Kidney epithelial cell (primary cell): ENCODE measurements at regions not wholly inside any gene's neighbourhood (a gene's known extent, or its start where the extent isn't known, plus 50 kb on each side); places are given as distances from the start of the nearest gene placed in this dataset.

Source experiments
- DNase-seq: peaks from one replicate; pipeline ENCODE4 v3.0.0-alpha.2; 2010; ENCODE audit warnings: low read depth
- H3K27me3 ChIP-seq: 2 replicates; pipeline ENCODE4 v1.6.0; 2011; ENCODE audit warnings: low read length; ENCODE audit not compliant: control insufficient read depth, insufficient read depth
- H3K36me3 ChIP-seq: 2 replicates; pipeline ENCODE4 v1.5.1; 2011; ENCODE audit warnings: low read length; ENCODE audit not compliant: control insufficient read depth, insufficient read depth
- H3K4me3 ChIP-seq: 2 replicates; pipeline ENCODE4 v1.5.1; 2011; ENCODE audit warnings: low read depth, mild to moderate bottlenecking, control low read depth, low read length
- TF ChIP-seq, protein P1 (sequence below): IDR thresholded peaks from 2 replicates; pipeline ENCODE4 v1.5.1; 2011; ENCODE audit warnings: mild to moderate bottlenecking, moderate library complexity, low read length, control low read depth, inconsistent platforms; ENCODE audit not compliant: insufficient read depth, poor library complexity, severe bottlenecking

DNA sequence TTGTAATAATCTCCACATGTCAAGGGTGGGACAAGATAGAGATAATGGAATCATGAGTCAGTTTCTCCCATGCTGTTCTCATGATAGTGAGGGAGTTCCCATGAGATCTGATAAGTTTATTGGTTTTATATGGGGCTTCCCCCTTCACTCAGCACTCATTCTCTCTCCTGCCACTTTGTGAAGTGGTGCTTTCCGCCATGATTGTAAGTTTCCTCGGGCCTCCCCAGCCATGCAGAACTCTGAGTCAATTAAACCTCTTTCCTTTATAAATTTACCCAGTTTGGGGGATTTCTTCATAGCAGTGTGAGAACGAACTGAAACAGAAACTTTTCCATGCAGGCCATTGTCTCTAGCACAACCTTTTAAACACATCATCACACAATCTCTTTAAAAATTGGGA lies 221.5 kb upstream of the BRINP3 start:
- TF ChIP-seq, protein P1, sequence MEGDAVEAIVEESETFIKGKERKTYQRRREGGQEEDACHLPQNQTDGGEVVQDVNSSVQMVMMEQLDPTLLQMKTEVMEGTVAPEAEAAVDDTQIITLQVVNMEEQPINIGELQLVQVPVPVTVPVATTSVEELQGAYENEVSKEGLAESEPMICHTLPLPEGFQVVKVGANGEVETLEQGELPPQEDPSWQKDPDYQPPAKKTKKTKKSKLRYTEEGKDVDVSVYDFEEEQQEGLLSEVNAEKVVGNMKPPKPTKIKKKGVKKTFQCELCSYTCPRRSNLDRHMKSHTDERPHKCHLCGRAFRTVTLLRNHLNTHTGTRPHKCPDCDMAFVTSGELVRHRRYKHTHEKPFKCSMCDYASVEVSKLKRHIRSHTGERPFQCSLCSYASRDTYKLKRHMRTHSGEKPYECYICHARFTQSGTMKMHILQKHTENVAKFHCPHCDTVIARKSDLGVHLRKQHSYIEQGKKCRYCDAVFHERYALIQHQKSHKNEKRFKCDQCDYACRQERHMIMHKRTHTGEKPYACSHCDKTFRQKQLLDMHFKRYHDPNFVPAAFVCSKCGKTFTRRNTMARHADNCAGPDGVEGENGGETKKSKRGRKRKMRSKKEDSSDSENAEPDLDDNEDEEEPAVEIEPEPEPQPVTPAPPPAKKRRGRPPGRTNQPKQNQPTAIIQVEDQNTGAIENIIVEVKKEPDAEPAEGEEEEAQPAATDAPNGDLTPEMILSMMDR, result no peak
- no peak for DNase-seq
- H3K36me3 ChIP-seq, result no peaks in the 10 kb centered on the region
- H3K27me3 ChIP-seq, result no peaks in the 10 kb centered on the region
- H3K4me3 ChIP-seq, result no peak overlapping the region

DNA sequence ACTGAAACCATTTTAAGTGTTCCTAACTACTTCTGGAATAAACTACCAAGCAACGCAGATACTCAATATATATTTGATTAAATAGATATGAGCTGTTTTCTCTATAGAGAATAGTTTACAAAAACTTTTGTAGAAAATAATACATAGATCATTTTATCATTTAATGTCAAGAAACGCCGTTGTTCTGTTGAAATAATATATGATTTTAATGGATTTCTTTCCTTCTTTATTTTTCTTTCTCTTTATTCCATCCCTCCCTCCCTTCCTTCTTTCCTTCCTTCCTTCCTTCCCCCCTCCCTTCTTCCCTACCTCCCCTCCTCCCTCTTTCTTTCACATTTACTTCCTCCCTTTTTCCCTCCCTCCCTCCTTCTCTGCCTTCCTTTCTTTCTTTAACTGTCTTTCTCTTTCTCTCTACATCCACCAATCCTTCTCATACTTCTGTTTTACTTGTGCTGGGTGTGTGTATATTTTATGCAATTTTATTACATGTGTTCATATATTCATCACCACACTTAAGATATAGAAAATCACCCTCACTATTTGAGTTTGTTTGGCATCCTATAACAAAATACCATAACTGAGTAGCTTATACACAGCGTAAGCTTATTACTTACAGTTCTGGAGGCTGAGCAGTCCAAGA lies 230.9 kb upstream of the BRINP3 start:
- TF ChIP-seq, protein P1, result no peak
- Histone ChIP-seq H3K27me3 (no peaks in the 10 kb centered on the region), H3K4me3 (no peak overlapping the region), H3K36me3 (no peaks in the 10 kb centered on the region)
- no peak for DNase-seq

DNA sequence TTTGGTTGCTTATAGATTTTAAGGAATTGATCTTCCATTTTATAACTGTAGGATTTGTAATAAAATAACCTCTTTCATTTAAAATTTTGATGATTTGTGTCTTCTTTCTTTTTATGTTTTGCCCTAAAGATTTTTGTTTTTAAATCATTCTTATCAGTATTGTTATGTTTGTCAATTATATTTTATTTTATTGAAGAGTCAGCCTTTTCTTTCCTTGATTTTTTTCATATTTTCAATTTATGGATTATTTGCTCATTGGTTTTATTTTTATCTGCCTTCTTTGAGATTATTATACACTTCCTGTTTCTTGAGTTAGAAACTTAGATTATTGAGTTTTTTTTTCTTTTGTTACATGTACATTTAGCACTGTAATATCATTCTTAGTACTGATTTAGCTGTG lies 233.4 kb upstream of the BRINP3 start:
- Histone ChIP-seq H3K4me3 (no peak overlapping the region), H3K36me3 (no peaks in the 10 kb centered on the region), H3K27me3 (no peaks in the 10 kb centered on the region)
- TF ChIP-seq, protein P1, result no peak
- DNase-seq, result no peak

DNA sequence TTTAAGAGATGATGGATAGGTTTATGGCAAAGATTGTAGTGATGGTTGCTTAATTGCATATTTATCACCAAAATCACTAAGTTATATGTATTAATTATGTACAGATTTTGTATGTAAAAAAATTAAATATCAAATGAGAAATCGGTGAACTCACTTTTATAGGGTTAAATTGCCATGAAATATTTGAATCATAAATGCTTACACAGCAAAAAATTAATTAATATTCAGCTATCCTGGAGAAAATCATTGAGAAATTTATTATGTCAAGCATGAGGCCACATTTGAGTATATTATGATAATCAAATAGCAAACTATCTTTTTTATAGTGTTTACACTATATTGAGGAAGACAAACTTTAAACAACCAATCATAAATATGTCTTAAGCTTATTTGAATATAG lies 239.4 kb upstream of the BRINP3 start:
- no peaks in the 10 kb centered on the region for H3K27me3 ChIP-seq
- H3K36me3 ChIP-seq, result no peaks in the 10 kb centered on the region
- TF ChIP-seq, protein P1, result no peak
- DNase-seq, result no peak
- H3K4me3 ChIP-seq, result no peak overlapping the region

DNA sequence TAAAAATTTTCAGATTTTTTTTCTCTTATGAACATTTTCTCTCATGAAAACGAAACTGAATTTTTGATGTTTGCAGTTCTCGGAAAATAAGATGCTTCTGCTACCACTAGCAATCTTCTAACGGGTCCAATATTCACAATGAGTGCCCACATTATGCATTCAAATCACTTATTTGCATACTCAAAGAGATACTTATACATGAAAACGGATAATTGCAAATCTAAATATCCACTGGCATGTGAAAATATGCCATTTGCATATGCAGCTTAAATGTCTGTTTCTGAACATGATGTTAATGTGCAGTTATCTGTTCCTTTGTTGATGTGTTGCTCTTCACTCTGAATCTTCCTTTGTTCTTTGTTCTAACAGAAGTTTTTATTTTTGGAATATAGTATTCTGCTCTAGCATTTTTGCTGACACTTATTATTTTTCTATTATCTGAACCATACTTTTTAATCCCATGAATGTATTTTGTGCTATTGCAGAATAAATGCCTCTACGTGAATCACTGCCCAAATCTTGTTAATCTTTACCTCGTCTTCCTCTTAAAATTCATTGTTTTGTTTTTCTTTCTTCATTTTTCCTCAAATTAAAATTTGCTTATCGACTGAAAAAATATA lies 259.4 kb upstream of the BRINP3 start:
- no peaks in the 10 kb centered on the region for H3K27me3 ChIP-seq
- no peak for DNase-seq
- no peak overlapping the region for H3K4me3 ChIP-seq
- no peaks in the 10 kb centered on the region for H3K36me3 ChIP-seq
- TF ChIP-seq, protein P1, result no peak

DNA sequence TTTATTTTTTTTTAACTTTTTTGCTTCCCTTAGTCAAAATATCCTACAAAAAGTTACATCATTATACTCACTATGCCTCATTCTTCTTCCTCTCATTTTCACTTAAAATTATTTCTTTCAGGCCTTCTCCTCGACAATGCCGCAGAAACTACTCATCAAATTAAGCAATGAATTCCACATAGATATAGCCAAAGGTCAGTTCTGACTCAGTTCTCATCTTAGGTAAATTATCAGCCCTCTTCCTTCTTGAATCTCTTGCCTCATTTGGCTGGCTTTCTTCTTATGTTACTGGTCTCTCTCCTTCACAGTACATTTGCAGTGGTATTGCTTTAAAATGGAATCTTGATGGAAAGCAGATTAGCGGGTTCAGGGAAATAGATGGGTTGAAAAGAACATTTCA lies 260.7 kb upstream of the BRINP3 start:
- TF ChIP-seq, protein P1, result no peak
- no peaks in the 10 kb centered on the region for H3K27me3 ChIP-seq
- no peak for DNase-seq
- H3K4me3 ChIP-seq, result no peak overlapping the region
- no peaks in the 10 kb centered on the region for H3K36me3 ChIP-seq
